ENCODE measurements at regions not wholly inside any gene's neighbourhood (a gene's known extent, or its start where the extent isn't known, plus 50 kb on each side); places are given as distances from the start of the nearest gene placed in this dataset.

- H4K20me1 ChIP-seq (replicated peaks; ENCODE audit: control insufficient read depth, extremely low read depth, insufficient read depth, low read length), result no peaks in the 10 kb centered on the region
- dilution Hi-C loops (cut with MboI; ENCODE audit: extremely low pct_ligation_motif_present, low sequenced_read_pairs), result no loop called here
- no peaks in the 10 kb centered on the region for H3K4me1 ChIP-seq (ENCODE audit: control insufficient read depth, extremely low read depth, insufficient read depth, low read length)
- no peak overlapping the region for H3K9ac ChIP-seq (replicated peaks; ENCODE audit: extremely low read depth, insufficient read depth, low read length)
- H3K4me3 ChIP-seq (replicated peaks in 1 of 3; ENCODE audit: insufficient read depth in 1 of 3, low read depth in 1 of 3, low read length in 3 of 3), result no peak overlapping the region
- H3K36me3 ChIP-seq (ENCODE audit: control insufficient read depth in 2 of 2, extremely low read depth in 1 of 2, insufficient read depth in 2 of 2, low read length in 2 of 2), result no peaks in the 10 kb centered on the region
- H2AFZ ChIP-seq (ENCODE audit: low read depth, low read length), result no peak overlapping the region
- DNase-seq (ENCODE audit: low read depth, low spot score) (peak; percentile 90), FAIRE-seq (no peak)
- no peaks in the 10 kb centered on the region for H3K79me2 ChIP-seq (ENCODE audit: control insufficient read depth, insufficient read depth, low read length)
- no peaks in the 10 kb centered on the region for H3K27me3 ChIP-seq (ENCODE audit: control insufficient read depth in 2 of 2, insufficient read depth in 2 of 2, low read length in 2 of 2)
- POLR2A ChIA-PET, result no interaction called here
- no peak overlapping the region for H3K27ac ChIP-seq (ENCODE audit: insufficient read depth, low read depth, low read length)
- no peak overlapping the region for H3K4me2 ChIP-seq (ENCODE audit: insufficient read depth, low read length)
- CTCF ChIA-PET, result interaction anchor here (0.7 to 1.8 kb wide), 2 partner anchors 8 to 18 kb away, joined by 3 to 7 read pairs; no protein-coding TSS in a partner anchor
- no peaks in the 10 kb centered on the region for H3K9me3 ChIP-seq (replicated peaks; ENCODE audit: control insufficient read depth, insufficient read depth, low read length)
- intact Hi-C loops (cut with micrococcal nuclease), result no loop called here
- TF ChIP-seq GATA2 (IDR thresholded peaks at IDR 0.05; ENCODE audit: insufficient read depth, insufficient read length, low read depth, low read length), result no peak
- TF ChIP-seq JUN (IDR thresholded peaks at IDR 0.05; ENCODE audit: borderline replicate concordance, insufficient read depth, insufficient read length, low read depth), result no peak
- no peak for TF ChIP-seq CTCF (IDR thresholded peaks at IDR 0.05; ENCODE audit: extremely low read depth in 1 of 2, insufficient read depth in 1 of 2, low read depth in 1 of 2, low read length in 2 of 2)
- no peak for TF ChIP-seq FOS (IDR thresholded peaks at IDR 0.05; ENCODE audit: borderline replicate concordance, insufficient read depth, low read length)
- TF ChIP-seq POLR2A (IDR thresholded peaks at IDR 0.05; ENCODE audit: low read depth, low read length), result no peak
- no TSS peak for BruUV-seq (replicated peaks)
- H3K9me1 ChIP-seq (replicated peaks; ENCODE audit: control insufficient read depth, extremely low read depth, insufficient read depth, low read length), result no peaks in the 10 kb centered on the region
Measured at GRCh38 chr6:132919045-132919860, 104.9 kb downstream of the RPS12 start.

Data from endothelial cell of umbilical vein (primary cell).